ENCODE measurements at regions not wholly inside any gene's neighbourhood (a gene's known extent, or its start where the extent isn't known, plus 50 kb on each side); places are given as distances from the start of the nearest gene placed in this dataset.

DNA sequence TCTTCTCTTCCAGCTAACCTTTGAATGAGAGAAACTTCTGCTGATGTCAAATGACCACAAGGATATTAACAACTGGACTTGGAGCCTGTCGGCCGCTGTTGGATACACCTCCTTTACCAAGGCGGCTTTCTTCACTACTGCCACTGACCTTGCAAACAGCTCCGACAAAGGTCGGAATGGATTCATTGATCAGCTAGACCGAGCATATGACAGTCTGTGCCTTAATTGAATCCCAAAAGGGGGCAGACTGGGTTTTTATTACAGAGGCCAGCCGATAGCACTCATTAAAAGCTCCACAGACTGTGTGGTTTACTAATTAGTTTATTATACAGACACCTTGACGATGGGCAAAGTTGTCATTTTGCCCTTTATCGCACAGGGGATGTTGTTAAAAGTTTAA lies 394.5 kb downstream of the RERGL start:
- no peak for DNase-seq
- no peaks in the 10 kb centered on the region for H3K36me3 ChIP-seq (ENCODE audit: insufficient read depth in 1 of 2, low read depth in 1 of 2)
- 61 to 63% (median 63%) methylated on average over 9 of the region's 9 CpGs for WGBS, 3 donors
- no peak for ATAC-seq
- H3K27ac ChIP-seq: no peak overlapping the region
- no peaks in the 10 kb centered on the region for H3K4me1 ChIP-seq
- intact Hi-C loops (cut with DNase I): no loop called here
- H3K4me3 ChIP-seq: no peak overlapping the region
- H3K9me3 ChIP-seq: no peaks in the 10 kb centered on the region
- no peak for TF ChIP-seq CTCF (IDR thresholded peaks at IDR 0.05)
- no peaks in the 10 kb centered on the region for H3K27me3 ChIP-seq (ENCODE audit: insufficient read depth in 3 of 3, low read length in 2 of 3)

DNA sequence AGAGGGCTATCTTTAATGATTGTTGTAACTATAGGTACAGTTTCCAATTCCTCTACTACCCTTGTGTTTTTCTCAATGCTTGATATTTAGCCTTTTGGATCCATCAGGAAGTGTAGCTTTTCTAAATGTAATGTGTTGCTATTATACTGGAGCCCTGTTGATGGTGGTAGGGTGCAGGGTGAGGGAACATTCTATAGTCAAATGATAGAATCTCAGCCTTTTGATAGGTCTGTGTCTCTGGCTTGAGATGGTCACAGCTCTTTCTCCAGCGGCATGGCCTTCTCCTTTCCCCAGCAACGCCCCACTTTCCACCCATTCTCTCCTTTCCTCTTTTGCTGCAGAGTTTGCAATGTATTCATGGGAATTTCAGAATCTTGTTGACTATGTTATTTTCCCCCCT lies 398.6 kb downstream of the RERGL start:
- intact Hi-C loops (cut with DNase I): no loop called here
- no peak for ATAC-seq
- WGBS, 3 donors: 85 to 92% (median 88%) methylated on average over 2 of the region's 2 CpGs
- H3K4me1 ChIP-seq: no peaks in the 10 kb centered on the region
- H3K4me3 ChIP-seq: no peak overlapping the region
- no peak for DNase-seq
- TF ChIP-seq CTCF (IDR thresholded peaks at IDR 0.05): no peak
- no peaks in the 10 kb centered on the region for H3K27me3 ChIP-seq (ENCODE audit: insufficient read depth in 3 of 3, low read length in 2 of 3)
- no peak overlapping the region for H3K27ac ChIP-seq
- H3K36me3 ChIP-seq (ENCODE audit: insufficient read depth in 1 of 2, low read depth in 1 of 2): no peaks in the 10 kb centered on the region
- H3K9me3 ChIP-seq: no peaks in the 10 kb centered on the region

- intact Hi-C loops (cut with DNase I): no loop called here
- no peaks in the 10 kb centered on the region for H3K27me3 ChIP-seq (ENCODE audit: insufficient read depth in 3 of 3, low read length in 2 of 3)
- H3K27ac ChIP-seq: no peak overlapping the region
- H3K36me3 ChIP-seq (ENCODE audit: insufficient read depth in 1 of 2, low read depth in 1 of 2): no peaks in the 10 kb centered on the region
- ATAC-seq (no peak), DNase-seq (no peak)
- no peak for TF ChIP-seq CTCF (IDR thresholded peaks at IDR 0.05)
- 23 to 29% (median 27%) methylated on average over 2 of the region's 2 CpGs for WGBS, 3 donors
- no peaks in the 10 kb centered on the region for H3K9me3 ChIP-seq
- H3K4me1 ChIP-seq: no peaks in the 10 kb centered on the region
- H3K4me3 ChIP-seq: no peak overlapping the region
Observed at GRCh38 chr12:17680220-17680619, 409.8 kb downstream of the RERGL start.

DNA sequence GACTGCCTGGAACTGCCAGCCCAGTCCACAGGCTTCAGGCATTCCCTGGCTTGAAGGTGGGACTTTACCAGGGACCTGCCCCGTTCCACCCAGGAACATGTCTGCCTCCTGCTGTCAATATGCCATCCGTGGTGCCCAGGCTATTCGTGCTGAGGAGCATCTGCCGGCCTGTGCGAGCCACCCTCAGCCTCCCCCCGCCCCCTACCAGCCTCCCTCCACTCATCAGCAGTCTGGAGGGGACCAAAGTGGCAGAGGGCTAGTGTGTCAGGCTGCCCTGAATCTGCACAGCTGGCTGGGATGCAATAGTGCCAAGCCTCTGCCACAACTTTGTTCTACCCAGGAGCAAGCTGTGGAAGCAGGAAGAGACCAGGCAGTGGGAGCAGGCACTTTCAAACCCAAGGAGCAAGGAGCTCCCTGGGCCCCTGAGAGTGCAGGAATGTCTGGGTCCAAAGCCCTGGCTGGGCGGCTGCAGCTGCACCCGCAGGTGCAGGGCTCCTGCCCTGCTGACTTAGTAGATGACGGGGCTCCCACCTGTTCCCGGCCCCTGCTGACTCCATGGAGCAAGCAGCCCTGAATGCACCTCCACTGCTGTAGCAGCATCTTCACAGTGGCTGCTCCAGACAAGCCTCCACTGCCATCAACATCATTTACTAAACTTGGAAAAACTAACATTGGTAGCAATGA lies 423.2 kb downstream of the RERGL start:
- 87 to 90% (median 87%) methylated on average over 10 of the region's 10 CpGs for WGBS, 3 donors
- no peaks in the 10 kb centered on the region for H3K27me3 ChIP-seq (ENCODE audit: insufficient read depth in 3 of 3, low read length in 2 of 3)
- intact Hi-C loops (cut with DNase I): no loop called here
- no peak for ATAC-seq
- no peak for TF ChIP-seq CTCF (IDR thresholded peaks at IDR 0.05)
- H3K4me3 ChIP-seq: no peak overlapping the region
- no peak for DNase-seq
- no peaks in the 10 kb centered on the region for H3K36me3 ChIP-seq (ENCODE audit: insufficient read depth in 1 of 2, low read depth in 1 of 2)
- H3K4me1 ChIP-seq: no peaks in the 10 kb centered on the region
- H3K9me3 ChIP-seq: no peaks in the 10 kb centered on the region
- H3K27ac ChIP-seq: no peak overlapping the region

- Histone ChIP-seq H3K36me3 (ENCODE audit: insufficient read depth in 1 of 2, low read depth in 1 of 2) (no peaks in the 10 kb centered on the region), H3K4me3 (no peak overlapping the region), H3K27me3 (ENCODE audit: insufficient read depth in 3 of 3, low read length in 2 of 3) (no peaks in the 10 kb centered on the region), H3K9me3 (no peaks in the 10 kb centered on the region), H3K27ac (no peak overlapping the region), H3K4me1 (no peaks in the 10 kb centered on the region)
- intact Hi-C loops (cut with DNase I): no loop called here
- ATAC-seq (no peak), DNase-seq (no peak)
- TF ChIP-seq CTCF (IDR thresholded peaks at IDR 0.05): no peak
- WGBS, 3 donors: 83 to 85% (median 83%) methylated on average over 9 of the region's 9 CpGs
Observed at GRCh38 chr12:17665839-17666238, 424.2 kb downstream of the RERGL start.

Measured in psoas muscle (tissue), 7 donors.